GM12874 (cell line): ENCODE measurements at regions not wholly inside any gene's neighbourhood (a gene's known extent, or its start where the extent isn't known, plus 50 kb on each side); places are given as distances from the start of the nearest gene placed in this dataset.

Experiments
- CTCF ChIP-seq: IDR thresholded peaks from 2 replicates; pipeline ENCODE4 v1.5.1; 2011; ENCODE audit warnings: low read depth, mild to moderate bottlenecking, control low read depth, low read length, moderate library complexity; ENCODE audit not compliant: insufficient read depth

- no peak for TF ChIP-seq CTCF
These were observed 468.2 kb upstream of the TNP1 start for GRCh38 chr2:217327953-217328621.

- TF ChIP-seq CTCF = no peak
These were observed 466.6 kb upstream of the TNP1 start for GRCh38 chr2:217326238-217327022.

- TF ChIP-seq CTCF = no peak
These were observed 466.0 kb upstream of the TNP1 start for GRCh38 chr2:217325816-217326215.

GRCh38 chr2:217325251-217325650 lies 465.4 kb upstream of the TNP1 start:
- no peak for TF ChIP-seq CTCF

GRCh38 chr2:217316743-217317142 lies 456.9 kb upstream of the TNP1 start:
- TF ChIP-seq CTCF = no peak

GRCh38 chr2:217314021-217314460 lies 454.2 kb upstream of the TNP1 start:
- TF ChIP-seq CTCF = no peak

- TF ChIP-seq CTCF = no peak
These were observed 453.5 kb upstream of the TNP1 start for GRCh38 chr2:217313386-217313785.
